PC-9 (cell line): ENCODE measurements at regions not wholly inside any gene's neighbourhood (a gene's known extent, or its start where the extent isn't known, plus 50 kb on each side); places are given as distances from the start of the nearest gene placed in this dataset.

ENCODE experiments used
- BruUV-seq: library from RNA; stranded (reverse); fragments of 400-500 nt; replicated peaks from 2 replicates; lab custom pipeline; 2021; lab: Mats Ljungman, UMichigan
- CTCF ChIA-PET: fragments of 300-600 bp; sonication (Branson Sonifier 250); formaldehyde crosslinking; loops from one replicate; lab custom pipeline; 2022; ENCODE audit warnings: antibody characterized with exemption; lab: Charles Lee
- POLR2A ChIA-PET: fragments of 300-600 bp; sonication (Branson Sonifier 250); formaldehyde crosslinking; loops from one replicate; lab custom pipeline; 2022; ENCODE audit warnings: antibody characterized with exemption; ENCODE audit not compliant: unreplicated experiment; lab: Charles Lee
- DNase-seq, 2 experiments: peaks; one replicate each; pipeline versions ENCODE4 v3.0.0 to v3.0.0-alpha.2; 2015 to 2022; ENCODE audit warnings: mixed read lengths in 1 of 2
- H2AFZ ChIP-seq: fragments of 200-600 bp; sonication (generic); 2 replicates; pipeline ENCODE4 v1.8.1; 2017; ENCODE audit warnings: antibody characterized with exemption
- H3F3A ChIP-seq: fragments of 200-600 bp; sonication (generic); 2 replicates; pipeline ENCODE4 v1.8.1; 2017; ENCODE audit warnings: antibody characterized with exemption, mild to moderate bottlenecking, low read depth; ENCODE audit not compliant: insufficient read depth
- H3K27ac ChIP-seq: fragments of 200-600 bp; sonication (generic); 2 replicates; pipeline ENCODE4 v1.6.1; 2016; ENCODE audit warnings: mixed run types
- H3K27me3 ChIP-seq: fragments of 200-600 bp; sonication (generic); 2 replicates; pipeline ENCODE4 v1.6.1; 2016; ENCODE audit warnings: low read depth, mixed run types; ENCODE audit not compliant: insufficient read depth
- H3K36me3 ChIP-seq: fragments of 200-600 bp; sonication (generic); 2 replicates; pipeline ENCODE4 v1.6.1; 2016; ENCODE audit warnings: low read depth, mixed run types
- H3K4me1 ChIP-seq: fragments of 200-600 bp; sonication (generic); replicated peaks from 2 replicates; pipeline ENCODE4 v1.6.1; 2016; ENCODE audit warnings: mixed run types; ENCODE audit not compliant: insufficient read depth
- H3K4me2 ChIP-seq: fragments of 200-600 bp; sonication (generic); 2 replicates; pipeline ENCODE4 v1.6.1; 2017; ENCODE audit warnings: mixed run types
- H3K4me3 ChIP-seq: fragments of 200-600 bp; sonication (generic); 2 replicates; pipeline ENCODE4 v1.6.1; 2016; ENCODE audit warnings: mixed run types
- H3K79me2 ChIP-seq: fragments of 200-600 bp; sonication (generic); 2 replicates; pipeline ENCODE4 v1.6.1; 2017; ENCODE audit warnings: low read depth, mixed run types
- H3K9me2 ChIP-seq: fragments of 200-600 bp; sonication (generic); 2 replicates; pipeline ENCODE4 v1.8.1; 2017; ENCODE audit warnings: mild to moderate bottlenecking; ENCODE audit not compliant: insufficient read depth
- H3K9me3 ChIP-seq: fragments of 200-600 bp; sonication (generic); 2 replicates; pipeline ENCODE4 v1.8.1; 2016; ENCODE audit warnings: low read depth; ENCODE audit not compliant: insufficient read depth
- H4K20me1 ChIP-seq: fragments of 200-600 bp; sonication (generic); 2 replicates; pipeline ENCODE4 v1.8.1; 2017; ENCODE audit not compliant: insufficient read depth
- EZH2 ChIP-seq: fragments of 200-600 bp; sonication (generic); IDR thresholded peaks from 2 replicates; pipeline ENCODE4 v1.8.0; 2017; ENCODE audit warnings: antibody characterized with exemption, low read depth
- intact Hi-C: fragments of 100-400 bp; cut with micrococcal nuclease; formaldehyde crosslinking; loops from one replicate; pipeline ENCODE4 v1.10.0; 2022; ENCODE audit not compliant: unreplicated experiment
- TF ChIP-seq, protein P1 (sequence below): fragments of 200-600 bp; sonication (generic); conservative IDR thresholded peaks from 2 replicates; pipeline ENCODE4 v1.6.1; 2017; ENCODE audit warnings: mixed run types, antibody characterized with exemption, mild to moderate bottlenecking, moderate library complexity

DNA sequence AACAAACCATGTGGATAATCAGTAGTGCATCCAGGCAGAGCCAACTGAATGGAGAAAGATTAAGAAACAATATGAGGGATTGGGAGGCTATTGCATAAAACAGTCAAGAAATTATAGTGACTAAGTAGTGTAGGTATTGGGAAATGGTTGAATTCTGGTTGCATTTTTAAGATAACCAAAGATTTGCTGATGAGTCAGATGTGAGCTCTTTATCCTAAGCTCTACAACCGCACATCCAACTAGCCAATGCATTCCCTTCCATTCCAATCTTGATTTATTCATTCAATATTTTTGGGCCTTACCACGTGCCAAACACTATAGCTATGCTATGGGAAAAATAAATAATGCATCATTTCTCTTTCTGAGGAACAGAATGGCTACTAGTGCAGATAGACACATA is 524.5 kb upstream of the RGMB start:
- no peaks in the 10 kb centered on the region for H3K79me2 ChIP-seq
- H3K9me3 ChIP-seq = no peaks in the 10 kb centered on the region
- no peaks in the 10 kb centered on the region for H3K27me3 ChIP-seq
- H3K4me2 ChIP-seq = no peak overlapping the region
- POLR2A ChIA-PET = no interaction called here
- BruUV-seq = no TSS peak
- H3K4me3 ChIP-seq = no peak overlapping the region
- no peaks in the 10 kb centered on the region for H3K9me2 ChIP-seq
- CTCF ChIA-PET = no interaction called here
- no peaks in the 10 kb centered on the region for H4K20me1 ChIP-seq
- DNase-seq = no peak
- TF ChIP-seq EZH2 = no peak
- TF ChIP-seq, protein P1, sequence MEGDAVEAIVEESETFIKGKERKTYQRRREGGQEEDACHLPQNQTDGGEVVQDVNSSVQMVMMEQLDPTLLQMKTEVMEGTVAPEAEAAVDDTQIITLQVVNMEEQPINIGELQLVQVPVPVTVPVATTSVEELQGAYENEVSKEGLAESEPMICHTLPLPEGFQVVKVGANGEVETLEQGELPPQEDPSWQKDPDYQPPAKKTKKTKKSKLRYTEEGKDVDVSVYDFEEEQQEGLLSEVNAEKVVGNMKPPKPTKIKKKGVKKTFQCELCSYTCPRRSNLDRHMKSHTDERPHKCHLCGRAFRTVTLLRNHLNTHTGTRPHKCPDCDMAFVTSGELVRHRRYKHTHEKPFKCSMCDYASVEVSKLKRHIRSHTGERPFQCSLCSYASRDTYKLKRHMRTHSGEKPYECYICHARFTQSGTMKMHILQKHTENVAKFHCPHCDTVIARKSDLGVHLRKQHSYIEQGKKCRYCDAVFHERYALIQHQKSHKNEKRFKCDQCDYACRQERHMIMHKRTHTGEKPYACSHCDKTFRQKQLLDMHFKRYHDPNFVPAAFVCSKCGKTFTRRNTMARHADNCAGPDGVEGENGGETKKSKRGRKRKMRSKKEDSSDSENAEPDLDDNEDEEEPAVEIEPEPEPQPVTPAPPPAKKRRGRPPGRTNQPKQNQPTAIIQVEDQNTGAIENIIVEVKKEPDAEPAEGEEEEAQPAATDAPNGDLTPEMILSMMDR = no peak
- no peaks in the 10 kb centered on the region for H3K36me3 ChIP-seq
- intact Hi-C loops = no loop called here
- H3K27ac ChIP-seq = no peak overlapping the region
- H3F3A ChIP-seq = no peaks in the 10 kb centered on the region
- H3K4me1 ChIP-seq = no peaks in the 10 kb centered on the region
- H2AFZ ChIP-seq = no peak overlapping the region

DNA sequence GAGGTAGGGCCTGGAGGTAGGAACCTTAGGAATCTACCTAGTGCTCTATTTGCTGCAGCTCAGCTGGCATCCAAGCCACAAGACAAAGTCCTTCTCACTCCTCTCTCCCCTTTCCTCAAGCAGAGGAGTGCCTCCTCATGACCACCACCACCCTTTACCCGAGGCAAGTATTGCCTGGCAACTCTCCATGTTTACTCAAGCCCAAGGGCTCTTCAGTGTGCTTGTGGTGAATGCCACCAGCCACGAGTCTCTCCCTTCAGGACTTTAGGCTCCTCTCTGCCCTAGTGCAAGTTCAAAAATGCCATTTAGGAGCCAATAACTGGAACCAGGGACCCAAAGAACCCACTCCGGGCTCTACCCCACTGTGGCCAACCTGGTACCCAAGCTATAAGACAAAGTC is 514.5 kb upstream of the RGMB start:
- Histone ChIP-seq H2AFZ (no peak overlapping the region), H3K4me2 (no peak overlapping the region), H3K9me3 (no peaks in the 10 kb centered on the region), H3K27me3 (no peaks in the 10 kb centered on the region), H3K4me3 (no peak overlapping the region), H3F3A (no peaks in the 10 kb centered on the region), H3K9me2 (no peaks in the 10 kb centered on the region; the same call in 1 of the 2 replicates), H3K4me1 (no peaks in the 10 kb centered on the region), H3K36me3 (no peaks in the 10 kb centered on the region), H4K20me1 (no peaks in the 10 kb centered on the region), H3K79me2 (no peaks in the 10 kb centered on the region), H3K27ac (no peak overlapping the region)
- BruUV-seq = no TSS peak
- ChIA-PET POLR2A (no interaction called here), CTCF (no interaction called here)
- DNase-seq = no peak
- no peak for TF ChIP-seq EZH2
- TF ChIP-seq, protein P1 = no peak
- intact Hi-C loops = no loop called here

DNA sequence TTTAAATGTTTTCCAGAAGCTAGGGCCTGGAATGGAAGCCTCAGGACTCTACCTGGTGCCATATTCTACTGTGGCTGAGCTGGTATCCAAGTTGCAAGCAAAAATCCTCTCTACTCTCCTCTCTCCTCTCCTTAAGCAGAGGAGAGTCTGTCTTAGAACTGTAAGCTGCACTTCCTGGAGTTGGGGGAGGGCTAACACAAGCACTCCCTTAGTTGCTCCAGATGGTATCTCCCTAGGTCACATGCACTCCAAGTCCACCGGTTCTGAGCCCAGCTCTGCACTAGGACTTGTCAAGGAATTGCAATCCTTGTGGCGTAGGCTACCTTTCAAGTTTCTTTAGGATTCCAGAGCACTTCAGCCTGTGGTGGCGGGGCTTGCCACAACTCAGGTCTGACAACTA is 513.9 kb upstream of the RGMB start:
- Histone ChIP-seq H2AFZ (no peak overlapping the region), H3K9me2 (no peaks in the 10 kb centered on the region; the same call in 1 of the 2 replicates), H3K4me2 (no peak overlapping the region), H3K79me2 (no peaks in the 10 kb centered on the region), H3K9me3 (no peaks in the 10 kb centered on the region), H4K20me1 (no peaks in the 10 kb centered on the region), H3K36me3 (no peaks in the 10 kb centered on the region), H3K4me3 (no peak overlapping the region), H3F3A (no peaks in the 10 kb centered on the region), H3K4me1 (no peaks in the 10 kb centered on the region), H3K27me3 (no peaks in the 10 kb centered on the region), H3K27ac (no peak overlapping the region)
- ChIA-PET CTCF (no interaction called here), POLR2A (no interaction called here)
- DNase-seq = no peak
- no TSS peak for BruUV-seq
- TF ChIP-seq EZH2 = no peak
- TF ChIP-seq, protein P1 = no peak
- intact Hi-C loops = no loop called here
